NB4 (cell line): ENCODE measurements at regions not wholly inside any gene's neighbourhood (a gene's known extent, or its start where the extent isn't known, plus 50 kb on each side); places are given as distances from the start of the nearest gene placed in this dataset.

Experiments used
- CTCF ChIP-seq: IDR thresholded peaks from one replicate; pipeline ENCODE4 v1.5.1; 2012; ENCODE audit warnings: low read depth, low read length
- MAX ChIP-seq: IDR thresholded peaks from 2 replicates; pipeline ENCODE4 v1.6.1; 2011; ENCODE audit warnings: low read depth, low read length
- MYC ChIP-seq: IDR thresholded peaks from 2 replicates; pipeline ENCODE4 v1.6.1; 2011; ENCODE audit warnings: low read depth, low read length
- POLR2A ChIP-seq: IDR thresholded peaks from 2 replicates; pipeline ENCODE4 v1.6.1; 2011; ENCODE audit warnings: mild to moderate bottlenecking; ENCODE audit not compliant: insufficient read length; ENCODE audit errors: extremely low read depth

- no peak for TF ChIP-seq POLR2A
- TF ChIP-seq CTCF: no peak
- no peak for TF ChIP-seq MAX
- TF ChIP-seq MYC: no peak
These were observed 538.9 kb downstream of the LMO4 start for GRCh38 chr1:87867626-87868025.
